ENCODE measurements at regions not wholly inside any gene's neighbourhood (a gene's known extent, or its start where the extent isn't known, plus 50 kb on each side); places are given as distances from the start of the nearest gene placed in this dataset.

- no peak for DNase-seq (ENCODE audit: low spot score)
- TF ChIP-seq CTCF (IDR thresholded peaks at IDR 0.05; ENCODE audit: extremely low read depth, missing control alignments) = no peak
Observed at GRCh38 chr12:25382311-25383106, 131.8 kb upstream of the KRAS start.

GRCh38 chr12:25377469-25378177, 126.9 kb upstream of the KRAS start:
- no peak for TF ChIP-seq CTCF (IDR thresholded peaks at IDR 0.05; ENCODE audit: extremely low read depth, missing control alignments)
- peak; percentile 32 for DNase-seq (ENCODE audit: low spot score)

GRCh38 chr12:25376985-25377384, 126.3 kb upstream of the KRAS start:
- TF ChIP-seq CTCF (IDR thresholded peaks at IDR 0.05; ENCODE audit: extremely low read depth, missing control alignments) = no peak

GRCh38 chr12:25376407-25376806, 125.7 kb upstream of the KRAS start:
- no peak for DNase-seq (ENCODE audit: low spot score)
- no peak for TF ChIP-seq CTCF (IDR thresholded peaks at IDR 0.05; ENCODE audit: extremely low read depth, missing control alignments)

More at GRCh38 chr12:25376985-25377384, 126.3 kb upstream of the KRAS start:
- no peak for DNase-seq (ENCODE audit: low spot score)

GRCh38 chr12:25372969-25373817, 122.5 kb upstream of the KRAS start:
- DNase-seq (ENCODE audit: low spot score) = no peak
- TF ChIP-seq CTCF (IDR thresholded peaks at IDR 0.05; ENCODE audit: extremely low read depth, missing control alignments) = no peak

- DNase-seq (ENCODE audit: low spot score) = no peak
- TF ChIP-seq CTCF (IDR thresholded peaks at IDR 0.05; ENCODE audit: extremely low read depth, missing control alignments) = no peak
Observed at GRCh38 chr12:25372002-25372401, 121.3 kb upstream of the KRAS start.

Measured in GM20000 (cell line).